Sciatic nerve (tissue), 2 donors: ENCODE measurements at regions not wholly inside any gene's neighbourhood (a gene's known extent, or its start where the extent isn't known, plus 50 kb on each side); places are given as distances from the start of the nearest gene placed in this dataset.
"Not testable (repeated sequence)": the region's sequence is repeated elsewhere in the genome, so short reads cannot be mapped to it uniquely, and the experiment has no call there.

Experiments
- ATAC-seq: fragments of 200-7000 bp; cut with Tn5 transposase; one replicate; pipeline ENCODE4 v1.9.1; 2020; ENCODE audit warnings: mild to moderate bottlenecking, moderate library complexity
- DNase-seq: peaks from one replicate; pipeline ENCODE4 v3.0.0-alpha.2; 2020; ENCODE audit warnings: low spot score
- intact Hi-C: fragments of 100-400 bp; cut with DNase I; formaldehyde crosslinking; loops from one replicate; pipeline ENCODE4 v1.14.2; 2022
- donor health status: DM: no; HTN: no; CAD: no.
- donor health status: DM: no; HTN: no; CAD: no.

DNA sequence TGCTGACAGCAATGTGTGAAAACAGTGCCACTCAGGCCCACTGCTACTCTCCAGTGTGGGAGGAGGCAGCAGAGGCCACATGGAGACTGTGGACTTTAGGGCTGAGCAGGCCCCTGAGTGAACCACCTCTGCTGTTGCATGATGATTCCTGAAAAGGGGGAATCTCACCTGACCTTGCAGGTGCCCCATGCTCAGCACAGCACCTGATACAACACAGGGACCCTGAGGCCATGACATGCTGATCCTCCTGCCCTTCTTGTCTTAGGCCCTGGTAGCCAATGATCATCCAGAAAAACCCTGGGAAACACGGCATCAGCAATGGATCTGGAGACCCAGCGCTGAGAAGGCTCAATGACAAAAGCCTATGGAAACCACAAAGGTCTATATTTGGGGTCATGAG, 446.8 kb upstream of the MYT1L start:
- intact Hi-C loops = no loop called here

DNA sequence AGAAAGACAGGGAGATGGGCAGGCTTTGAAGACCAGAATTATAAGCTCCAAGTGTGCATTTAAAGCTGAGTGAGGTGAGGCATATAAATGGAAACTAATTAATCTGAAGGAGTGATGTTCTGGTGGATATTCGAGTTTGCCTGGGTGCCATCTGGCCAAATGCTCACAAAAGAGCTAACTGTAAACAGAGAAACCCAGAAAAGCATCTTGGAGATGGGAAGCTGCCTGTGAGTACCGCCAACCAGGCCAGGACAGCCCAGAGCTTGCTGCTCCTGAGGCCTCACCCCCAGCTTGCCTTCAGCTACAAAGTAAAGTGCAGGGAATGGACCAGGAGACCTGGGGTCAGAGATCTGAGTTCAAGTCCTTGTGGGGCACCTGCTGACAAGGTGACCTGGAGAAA, 446.1 kb upstream of the MYT1L start:
- DNase-seq (no peak), ATAC-seq (no peak)
- intact Hi-C loops = no loop called here

More for the DNA sequence above, 446.8 kb upstream of the MYT1L start:
- DNase-seq (no peak), ATAC-seq (no peak)

- intact Hi-C loops = no loop called here
- DNase-seq (no peak), ATAC-seq (no peak)
Measured at GRCh38 chr2:2775018-2775417, 443.9 kb upstream of the MYT1L start.

DNA sequence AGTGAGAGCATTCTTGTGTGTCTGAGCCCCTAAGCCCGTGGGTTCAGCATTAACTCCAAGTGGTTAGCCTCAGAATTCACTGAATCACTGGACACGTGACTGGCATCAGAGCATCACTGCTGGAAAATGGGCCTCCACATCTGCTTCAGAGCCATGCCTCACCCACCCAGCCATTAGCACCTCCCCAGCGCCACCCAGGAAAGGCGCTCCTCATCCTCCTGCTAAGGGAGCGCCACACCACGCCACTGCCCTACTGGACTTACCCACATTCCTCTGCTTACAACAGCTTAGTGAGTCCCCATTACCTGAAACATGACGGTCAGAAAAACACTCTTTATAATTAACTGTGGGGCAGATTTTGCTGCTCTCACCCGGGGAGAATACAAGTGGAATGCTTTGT, 442.6 kb upstream of the MYT1L start:
- intact Hi-C loops = no loop called here
- DNase-seq = no peak
- no peak for ATAC-seq

DNA sequence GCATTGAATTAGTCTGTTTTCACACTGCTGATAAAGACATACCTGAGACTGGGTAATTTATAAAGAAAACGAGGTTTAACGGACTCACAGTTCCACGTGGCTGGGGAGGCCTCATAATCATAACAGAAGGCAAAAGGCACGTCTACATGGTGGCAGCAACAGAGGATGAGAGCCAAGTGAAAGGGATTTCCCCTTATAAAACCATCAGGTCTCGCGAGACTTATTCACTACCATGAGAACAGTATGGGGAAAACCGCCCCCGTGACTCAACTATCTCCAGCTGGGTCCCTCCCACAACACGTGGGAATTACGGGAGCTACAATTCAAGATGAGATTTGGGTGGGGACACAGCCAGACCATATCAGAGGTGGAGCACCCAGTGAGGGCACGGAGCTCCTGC, 442.0 kb upstream of the MYT1L start:
- DNase-seq, ATAC-seq, intact Hi-C loops: not testable (repeated sequence)

GRCh38 chr2:2771721-2772411, 440.8 kb upstream of the MYT1L start:
- intact Hi-C loops = no loop called here
- no peak for DNase-seq
- no peak for ATAC-seq

DNA sequence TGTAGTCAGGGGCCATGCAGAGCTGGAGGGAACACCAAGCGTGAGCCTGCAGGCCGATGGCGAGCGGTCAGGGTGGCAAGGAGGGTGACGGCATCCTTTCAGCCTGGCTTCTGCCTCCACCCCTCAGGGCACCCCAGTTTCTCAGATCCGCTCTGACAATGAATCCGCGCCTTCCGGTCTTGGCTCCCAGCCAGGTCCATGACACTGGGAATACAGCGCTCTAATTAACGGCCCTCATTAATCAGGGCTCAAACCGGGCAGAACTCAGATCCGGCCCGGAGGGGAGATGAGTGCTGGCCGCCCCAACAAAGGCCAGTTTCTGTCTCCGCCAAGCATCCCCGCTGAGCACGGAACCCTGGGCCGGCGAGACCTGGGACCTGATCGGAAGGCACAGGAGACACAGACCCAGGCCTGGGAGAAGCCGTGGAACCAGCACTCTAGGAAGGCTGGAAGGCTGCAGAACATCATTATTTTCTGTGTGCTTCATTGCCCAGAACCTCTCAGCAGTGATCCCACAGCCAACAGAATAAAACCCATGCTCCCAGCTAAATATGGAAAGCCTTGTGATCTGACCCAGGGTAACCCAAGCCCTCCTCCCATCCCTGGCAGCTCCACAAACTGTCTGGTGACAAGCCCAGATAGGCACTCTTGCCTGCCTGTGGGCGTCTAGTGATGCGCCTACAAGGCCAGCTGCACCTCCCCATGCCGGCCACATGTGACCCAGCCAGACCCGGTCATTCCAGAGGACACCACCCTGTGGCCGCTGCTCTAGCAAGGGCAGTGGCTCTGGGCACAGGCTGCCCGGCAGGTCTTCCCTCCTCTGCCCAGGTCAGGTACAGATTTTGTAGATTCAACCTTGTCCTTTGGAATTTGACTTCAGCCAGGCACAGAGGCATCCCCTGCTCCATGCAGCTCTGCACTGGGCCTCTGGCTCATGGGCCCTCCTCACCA, 438.7 kb upstream of the MYT1L start:
- intact Hi-C loops = no loop called here
- ATAC-seq (peak; percentile 38), DNase-seq (no peak)

GRCh38 chr2:2768476-2768875, 437.4 kb upstream of the MYT1L start:
- intact Hi-C loops = no loop called here

DNA sequence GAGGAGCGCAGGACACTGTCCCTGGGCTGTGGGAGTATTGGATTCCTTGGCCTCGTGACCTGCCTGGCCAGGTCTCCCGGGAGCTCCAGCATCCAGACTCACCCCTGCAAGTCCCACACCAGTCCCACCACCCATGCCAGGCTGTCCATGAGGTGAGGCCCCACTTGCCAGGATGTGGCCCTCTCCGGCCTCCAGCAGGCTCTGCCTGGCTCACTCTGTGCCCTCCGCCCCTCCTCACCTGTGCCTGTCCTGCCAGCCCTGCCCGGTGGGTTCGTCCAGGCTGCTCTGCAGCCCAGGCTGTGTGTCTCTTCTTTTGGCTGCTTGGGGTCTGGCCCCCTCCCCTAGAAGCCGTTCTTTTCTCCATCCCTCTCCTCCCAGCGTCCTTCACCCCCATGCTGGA, 436.8 kb upstream of the MYT1L start:
- DNase-seq = no peak
- no peak for ATAC-seq
- intact Hi-C loops = no loop called here

More at GRCh38 chr2:2768476-2768875, 437.4 kb upstream of the MYT1L start:
- DNase-seq = no peak
- no peak for ATAC-seq

- intact Hi-C loops = no loop called here
- ATAC-seq (no peak), DNase-seq (no peak)
Measured at GRCh38 chr2:2765839-2766495, 434.9 kb upstream of the MYT1L start.

GRCh38 chr2:2765176-2765800, 434.2 kb upstream of the MYT1L start:
- intact Hi-C loops = no loop called here
- ATAC-seq = no peak
- DNase-seq = no peak

- DNase-seq (no peak), ATAC-seq (no peak)
- intact Hi-C loops = no loop called here
Measured at GRCh38 chr2:2764739-2765138, 433.7 kb upstream of the MYT1L start.

DNA sequence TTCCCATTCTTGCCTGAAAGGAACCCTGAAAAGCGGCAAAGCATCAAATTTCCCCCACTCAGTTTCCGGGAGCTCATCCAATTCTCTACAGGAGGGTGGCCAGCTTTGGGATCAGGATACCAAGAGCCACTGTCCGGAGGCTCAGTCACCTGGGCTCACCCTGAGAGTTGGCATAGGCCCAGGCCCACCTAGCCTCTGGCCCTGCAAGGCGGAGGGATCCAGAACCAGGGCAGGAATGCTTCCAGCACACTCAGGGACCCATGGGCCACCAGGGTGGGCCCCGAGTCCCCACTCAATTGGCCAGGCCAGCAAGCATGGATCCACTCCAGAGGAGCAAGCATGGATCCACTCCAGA, 432.9 kb upstream of the MYT1L start:
- intact Hi-C loops = no loop called here
- DNase-seq = no peak
- ATAC-seq = no peak

GRCh38 chr2:2763351-2764000, 432.4 kb upstream of the MYT1L start:
- DNase-seq = no peak
- intact Hi-C loops = no loop called here
- peak; percentile 33 for ATAC-seq

GRCh38 chr2:2762913-2763312, 431.8 kb upstream of the MYT1L start:
- intact Hi-C loops = no loop called here
- DNase-seq (no peak), ATAC-seq (no peak)

DNA sequence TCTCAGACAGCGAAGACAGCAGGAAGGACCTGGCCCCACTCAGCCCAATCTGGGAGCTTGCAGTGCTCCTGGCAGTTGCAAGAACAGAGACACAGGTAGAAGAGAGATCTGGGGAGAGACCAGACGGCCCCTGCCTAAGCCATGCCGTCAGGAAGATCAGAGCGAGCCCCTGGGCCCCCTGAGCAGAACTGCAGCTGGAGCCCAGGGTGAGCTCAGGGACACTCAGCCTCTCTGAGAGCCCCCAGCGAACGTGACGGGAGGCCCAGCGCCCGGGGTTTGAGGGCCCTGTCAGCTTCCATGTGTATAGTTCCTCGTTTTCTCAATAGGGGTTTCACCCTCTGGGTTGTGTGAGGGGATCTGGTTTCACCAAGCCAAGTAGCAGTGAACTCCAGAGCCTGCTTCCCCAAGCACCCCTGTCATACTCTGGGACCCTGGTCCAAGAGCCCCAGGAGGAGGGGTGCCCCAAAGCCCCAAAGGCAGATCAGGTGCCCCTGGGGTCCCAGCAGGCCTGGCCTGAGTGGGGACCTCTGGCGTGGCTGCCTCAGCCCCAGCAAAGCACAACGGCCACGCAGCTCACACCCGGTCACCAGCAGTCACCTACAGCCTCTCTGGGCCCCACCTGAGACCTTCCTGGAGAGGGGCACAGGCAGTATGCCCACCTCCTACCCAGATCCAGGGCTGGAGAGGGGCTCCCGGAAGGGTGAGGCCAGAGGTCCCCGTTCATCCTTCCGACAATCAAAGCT, 431.3 kb upstream of the MYT1L start:
- DNase-seq (no peak), ATAC-seq (no peak)
- intact Hi-C loops = no loop called here

DNA sequence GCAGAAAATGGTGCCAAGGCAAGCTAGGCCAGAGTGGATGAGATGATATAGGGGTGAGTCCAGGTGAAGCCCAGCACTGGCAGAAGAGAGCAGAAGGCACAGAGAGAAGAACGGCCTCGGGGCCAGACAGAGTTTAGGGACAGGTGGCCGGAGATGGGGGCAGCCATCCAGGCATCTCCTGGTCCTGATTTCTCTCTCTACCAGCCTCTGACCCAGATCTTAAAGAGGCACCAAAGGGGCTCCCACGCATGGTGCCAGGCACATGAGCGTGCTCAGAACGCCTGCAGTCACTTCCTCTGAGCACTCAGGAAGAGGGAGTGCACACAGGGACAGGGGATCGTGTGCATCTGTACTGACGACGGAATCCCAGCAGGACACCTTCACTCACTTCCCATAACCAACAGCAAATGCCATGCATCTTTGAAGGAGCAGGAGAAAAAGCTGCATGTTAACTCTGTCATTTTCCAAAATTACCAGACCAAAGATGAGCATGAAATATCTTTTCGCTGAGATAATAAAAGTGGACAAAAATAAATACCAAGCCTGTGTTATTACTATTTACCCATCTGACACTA, 427.8 kb upstream of the MYT1L start:
- intact Hi-C loops = no loop called here
- no peak for ATAC-seq
- DNase-seq = no peak

DNA sequence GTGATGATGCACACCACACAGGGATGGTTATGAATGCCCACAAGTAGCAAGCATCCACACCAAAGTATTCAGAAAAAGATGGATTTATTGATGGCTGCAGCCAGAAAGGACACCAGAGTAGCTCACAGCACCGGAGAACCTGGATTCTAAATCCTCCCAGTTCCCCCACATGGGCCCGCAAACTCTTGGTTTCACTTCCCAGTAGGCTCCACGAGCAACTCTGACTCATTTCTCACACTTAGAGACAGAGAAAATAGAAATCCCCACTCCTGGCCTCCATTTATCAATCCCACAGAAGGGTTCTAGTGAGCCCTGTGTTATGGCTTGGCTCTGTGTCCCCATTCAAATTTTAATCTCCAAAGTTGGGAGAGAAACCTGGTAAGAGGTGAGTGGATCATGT, 426.7 kb upstream of the MYT1L start:
- no peak for DNase-seq
- no peak for ATAC-seq
- intact Hi-C loops = no loop called here
